HFF-Myc (cell line): ENCODE measurements at regions not wholly inside any gene's neighbourhood (a gene's known extent, or its start where the extent isn't known, plus 50 kb on each side); places are given as distances from the start of the nearest gene placed in this dataset.

ENCODE experiments used
- DNase-seq: peaks from one replicate; pipeline ENCODE4 v3.0.0-alpha.2; 2011; ENCODE audit warnings: low read depth; ENCODE audit errors: extremely low read depth
- H3K4me3 ChIP-seq: replicated peaks from 2 replicates; pipeline ENCODE4 v1.5.1; 2011; ENCODE audit warnings: low read depth, mild to moderate bottlenecking, control low read depth, low read length
- TF ChIP-seq, protein P1 (sequence below): IDR thresholded peaks from 2 replicates; pipeline ENCODE4 v1.5.1; 2012; ENCODE audit warnings: mild to moderate bottlenecking, low read depth, low read length, control low read depth; ENCODE audit errors: missing control alignments

GRCh38 chr2:173584000-173584399 is 229.3 kb downstream of the CDCA7 start:
- TF ChIP-seq, protein P1, sequence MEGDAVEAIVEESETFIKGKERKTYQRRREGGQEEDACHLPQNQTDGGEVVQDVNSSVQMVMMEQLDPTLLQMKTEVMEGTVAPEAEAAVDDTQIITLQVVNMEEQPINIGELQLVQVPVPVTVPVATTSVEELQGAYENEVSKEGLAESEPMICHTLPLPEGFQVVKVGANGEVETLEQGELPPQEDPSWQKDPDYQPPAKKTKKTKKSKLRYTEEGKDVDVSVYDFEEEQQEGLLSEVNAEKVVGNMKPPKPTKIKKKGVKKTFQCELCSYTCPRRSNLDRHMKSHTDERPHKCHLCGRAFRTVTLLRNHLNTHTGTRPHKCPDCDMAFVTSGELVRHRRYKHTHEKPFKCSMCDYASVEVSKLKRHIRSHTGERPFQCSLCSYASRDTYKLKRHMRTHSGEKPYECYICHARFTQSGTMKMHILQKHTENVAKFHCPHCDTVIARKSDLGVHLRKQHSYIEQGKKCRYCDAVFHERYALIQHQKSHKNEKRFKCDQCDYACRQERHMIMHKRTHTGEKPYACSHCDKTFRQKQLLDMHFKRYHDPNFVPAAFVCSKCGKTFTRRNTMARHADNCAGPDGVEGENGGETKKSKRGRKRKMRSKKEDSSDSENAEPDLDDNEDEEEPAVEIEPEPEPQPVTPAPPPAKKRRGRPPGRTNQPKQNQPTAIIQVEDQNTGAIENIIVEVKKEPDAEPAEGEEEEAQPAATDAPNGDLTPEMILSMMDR = no peak
- no peak for DNase-seq

DNA sequence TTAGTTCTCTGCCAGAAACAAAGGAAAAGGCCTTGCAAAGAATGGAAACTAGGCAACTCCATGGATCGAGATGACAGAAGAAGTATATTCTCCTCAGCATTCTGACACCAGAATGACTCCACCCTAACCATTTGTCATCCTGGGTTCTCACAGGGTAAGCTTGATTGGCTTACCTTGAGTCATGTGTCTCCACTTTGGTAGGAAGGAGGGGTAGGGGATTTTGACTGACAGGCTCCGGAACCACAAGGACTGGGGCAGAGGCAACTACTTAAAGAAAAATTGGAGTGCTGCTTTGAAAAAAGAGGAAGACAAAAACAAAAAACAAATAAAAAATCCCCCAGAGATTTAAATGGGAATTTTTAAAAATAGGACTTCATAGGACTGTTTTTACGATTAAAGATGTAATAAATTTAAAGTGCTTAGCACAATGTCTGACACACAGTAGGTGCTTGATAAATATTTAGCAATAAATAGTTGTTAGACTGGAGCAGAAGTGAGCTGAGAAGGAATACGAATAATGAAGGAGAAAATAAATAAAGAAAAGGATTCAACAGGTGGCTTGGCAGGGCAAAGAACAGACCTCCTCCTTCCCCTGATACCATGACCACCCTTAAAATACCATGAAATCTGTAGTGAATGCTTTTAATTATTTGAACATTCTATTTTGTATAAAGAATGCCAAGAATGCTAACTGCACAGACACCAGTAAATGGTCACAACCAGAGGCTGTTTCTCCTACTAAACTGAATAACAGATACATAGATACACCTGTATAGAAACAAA is 230.2 kb downstream of the CDCA7 start:
- DNase-seq = no peak

More at GRCh38 chr2:173584000-173584399, 229.3 kb downstream of the CDCA7 start:
- H3K4me3 ChIP-seq = no peak overlapping the region

DNA sequence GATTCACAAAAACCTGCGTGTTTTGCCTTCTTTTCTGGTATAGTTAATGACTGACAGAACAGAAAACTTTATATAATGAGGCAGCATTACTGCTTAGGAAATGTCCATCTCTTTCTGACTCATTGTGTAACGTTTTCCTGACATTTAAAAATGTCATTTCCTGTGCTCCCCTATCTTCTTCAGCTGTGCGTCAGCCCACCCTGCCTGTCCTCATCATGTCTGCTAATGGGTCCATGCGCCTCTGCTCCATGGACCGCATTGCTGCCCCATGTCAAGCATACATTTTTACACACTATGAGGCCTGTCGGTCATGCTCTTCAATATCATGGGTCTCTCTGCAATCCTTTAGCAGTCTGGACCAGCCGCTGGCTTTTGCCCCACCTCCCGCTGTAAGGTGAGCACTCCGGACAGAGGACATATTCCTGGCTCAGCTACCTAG is 234.3 kb downstream of the CDCA7 start:
- no peak for DNase-seq
- H3K4me3 ChIP-seq = no peak overlapping the region
- TF ChIP-seq, protein P1 = no peak

More for the DNA sequence above, 230.2 kb downstream of the CDCA7 start:
- TF ChIP-seq, protein P1 = no peak
- H3K4me3 ChIP-seq = no peak overlapping the region

GRCh38 chr2:173589604-173590275 is 235.1 kb downstream of the CDCA7 start:
- H3K4me3 ChIP-seq = no peak overlapping the region
- DNase-seq = no peak
- TF ChIP-seq, protein P1 = no peak

DNA sequence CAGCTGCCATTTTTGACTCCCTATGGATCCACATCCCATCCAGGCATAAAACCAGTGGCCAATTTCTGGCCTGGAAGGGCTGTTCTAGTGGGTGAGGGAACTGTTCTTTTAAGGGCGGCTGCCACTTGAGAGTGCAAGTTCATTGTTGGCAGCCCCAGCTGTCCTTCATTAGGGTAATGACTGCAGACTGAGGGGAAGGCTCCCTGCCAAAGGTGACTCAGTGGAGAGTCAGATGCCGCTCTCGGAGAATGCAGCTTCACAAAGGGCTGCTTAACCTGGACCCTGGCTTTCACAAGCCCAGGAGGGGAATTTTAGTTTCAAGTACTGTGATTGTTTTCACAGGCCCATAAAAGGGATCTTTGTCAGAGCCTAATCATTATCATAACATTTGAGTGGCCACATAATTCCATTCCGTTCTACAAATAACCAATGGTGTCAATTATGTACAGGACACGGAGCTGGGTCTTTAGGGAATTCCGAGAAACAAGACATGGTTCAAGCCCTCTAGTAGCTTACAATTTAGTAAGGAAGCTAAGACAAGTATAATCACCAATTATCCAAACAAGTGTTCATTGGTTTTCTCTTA is 235.7 kb downstream of the CDCA7 start:
- TF ChIP-seq, protein P1 = no peak
- DNase-seq = peak; percentile 94
- H3K4me3 ChIP-seq = no peak overlapping the region

GRCh38 chr2:173593109-173593508 is 238.4 kb downstream of the CDCA7 start:
- TF ChIP-seq, protein P1 = no peak
- DNase-seq = no peak
- H3K4me3 ChIP-seq = no peak overlapping the region
